ENCODE measurements at regions not wholly inside any gene's neighbourhood (a gene's known extent, or its start where the extent isn't known, plus 50 kb on each side); places are given as distances from the start of the nearest gene placed in this dataset.

GRCh38 chr5:67969176-67969575 lies 246.4 kb upstream of the PIK3R1 start:
- no peak overlapping the region for H3K27ac ChIP-seq (ENCODE audit: poor library complexity, severe bottlenecking)

GRCh38 chr5:67966712-67967111 lies 248.8 kb upstream of the PIK3R1 start:
- H3K27me3 ChIP-seq (ENCODE audit: insufficient read depth, poor library complexity, severe bottlenecking): no peaks in the 10 kb centered on the region
- H3K9me3 ChIP-seq (ENCODE audit: severe bottlenecking): no peaks in the 10 kb centered on the region
- no peak for DNase-seq (ENCODE audit: low spot score)
- H3K27ac ChIP-seq (ENCODE audit: poor library complexity, severe bottlenecking): no peak overlapping the region
- no peak for ATAC-seq (ENCODE audit: low read depth)
- H3K36me3 ChIP-seq (ENCODE audit: low read depth): no peaks in the 10 kb centered on the region
- no peak overlapping the region for H3K4me3 ChIP-seq (ENCODE audit: severe bottlenecking)
- peaks cover 15% of the 10 kb centered on the region for H3K4me1 ChIP-seq (ENCODE audit: insufficient read depth, poor library complexity, severe bottlenecking)
- TF ChIP-seq CTCF (IDR thresholded peaks at IDR 0.05; ENCODE audit: poor library complexity, severe bottlenecking): no peak

More at GRCh38 chr5:67969176-67969575, 246.4 kb upstream of the PIK3R1 start:
- peaks cover 10% of the 10 kb centered on the region for H3K4me1 ChIP-seq (ENCODE audit: insufficient read depth, poor library complexity, severe bottlenecking)
- no peak for TF ChIP-seq CTCF (IDR thresholded peaks at IDR 0.05; ENCODE audit: poor library complexity, severe bottlenecking)
- H3K27me3 ChIP-seq (ENCODE audit: insufficient read depth, poor library complexity, severe bottlenecking): no peaks in the 10 kb centered on the region
- H3K9me3 ChIP-seq (ENCODE audit: severe bottlenecking): no peaks in the 10 kb centered on the region
- no peaks in the 10 kb centered on the region for H3K36me3 ChIP-seq (ENCODE audit: low read depth)
- ATAC-seq (ENCODE audit: low read depth) (no peak), DNase-seq (ENCODE audit: low spot score) (no peak)
- no peak overlapping the region for H3K4me3 ChIP-seq (ENCODE audit: severe bottlenecking)

GRCh38 chr5:67964619-67965018 lies 250.9 kb upstream of the PIK3R1 start:
- ATAC-seq (ENCODE audit: low read depth) (no peak), DNase-seq (ENCODE audit: low spot score) (no peak)
- no peak for TF ChIP-seq CTCF (IDR thresholded peaks at IDR 0.05; ENCODE audit: poor library complexity, severe bottlenecking)
- Histone ChIP-seq H3K27me3 (ENCODE audit: insufficient read depth, poor library complexity, severe bottlenecking) (no peaks in the 10 kb centered on the region), H3K36me3 (ENCODE audit: low read depth) (no peaks in the 10 kb centered on the region), H3K4me1 (ENCODE audit: insufficient read depth, poor library complexity, severe bottlenecking) (peaks cover 17% of the 10 kb centered on the region), H3K9me3 (ENCODE audit: severe bottlenecking) (no peaks in the 10 kb centered on the region), H3K4me3 (ENCODE audit: severe bottlenecking) (no peak overlapping the region), H3K27ac (ENCODE audit: poor library complexity, severe bottlenecking) (no peak overlapping the region)

- Histone ChIP-seq H3K27me3 (ENCODE audit: insufficient read depth, poor library complexity, severe bottlenecking) (no peaks in the 10 kb centered on the region), H3K36me3 (ENCODE audit: low read depth) (no peaks in the 10 kb centered on the region), H3K9me3 (ENCODE audit: severe bottlenecking) (no peaks in the 10 kb centered on the region), H3K27ac (ENCODE audit: poor library complexity, severe bottlenecking) (no peak overlapping the region), H3K4me3 (ENCODE audit: severe bottlenecking) (no peak overlapping the region), H3K4me1 (ENCODE audit: insufficient read depth, poor library complexity, severe bottlenecking) (peaks cover 17% of the 10 kb centered on the region)
- no peak for DNase-seq (ENCODE audit: low spot score)
- ATAC-seq (ENCODE audit: low read depth): peak; percentile 40; the same call in 2 of the 3 replicates
- no peak for TF ChIP-seq CTCF (IDR thresholded peaks at IDR 0.05; ENCODE audit: poor library complexity, severe bottlenecking)
Measured at GRCh38 chr5:67963789-67964519, 251.6 kb upstream of the PIK3R1 start.

- no peaks in the 10 kb centered on the region for H3K27me3 ChIP-seq (ENCODE audit: insufficient read depth, poor library complexity, severe bottlenecking)
- TF ChIP-seq CTCF (IDR thresholded peaks at IDR 0.05; ENCODE audit: poor library complexity, severe bottlenecking): no peak
- peak; percentile 97 for ATAC-seq (ENCODE audit: low read depth)
- H3K36me3 ChIP-seq (ENCODE audit: low read depth): no peaks in the 10 kb centered on the region
- H3K27ac ChIP-seq (ENCODE audit: poor library complexity, severe bottlenecking): no peak overlapping the region
- peaks cover 17% of the 10 kb centered on the region for H3K4me1 ChIP-seq (ENCODE audit: insufficient read depth, poor library complexity, severe bottlenecking)
- no peaks in the 10 kb centered on the region for H3K9me3 ChIP-seq (ENCODE audit: severe bottlenecking)
- no peak overlapping the region for H3K4me3 ChIP-seq (ENCODE audit: severe bottlenecking)
- no peak for DNase-seq (ENCODE audit: low spot score)
Measured at GRCh38 chr5:67960939-67961338, 254.6 kb upstream of the PIK3R1 start.

Data from RWPE2 (cell line).